Hepatocyte (in vitro differentiated cells): ENCODE measurements at regions not wholly inside any gene's neighbourhood (a gene's known extent, or its start where the extent isn't known, plus 50 kb on each side); places are given as distances from the start of the nearest gene placed in this dataset.

ENCODE experiments used
- DNase-seq: peaks from one replicate; pipeline ENCODE4 v3.0.0-alpha.2; 2016; ENCODE audit warnings: low spot score
- H2AFZ ChIP-seq: fragments of 200-600 bp; sonication (generic); 2 replicates; pipeline ENCODE4 v1.6.0; 2016; ENCODE audit warnings: antibody characterized with exemption, mild to moderate bottlenecking
- H3K27ac ChIP-seq: fragments of 200-600 bp; sonication (generic); 2 replicates; pipeline ENCODE4 v1.5.1; 2016; ENCODE audit warnings: mild to moderate bottlenecking
- H3K27me3 ChIP-seq: fragments of 200-600 bp; sonication (generic); 2 replicates; pipeline ENCODE4 v1.6.1; 2016
- H3K36me3 ChIP-seq: fragments of 200-600 bp; sonication (generic); replicated peaks from 2 replicates; pipeline ENCODE4 v1.5.1; 2016; ENCODE audit warnings: low read depth; ENCODE audit not compliant: insufficient read depth
- H3K4me1 ChIP-seq: fragments of 200-600 bp; sonication (generic); 2 replicates; pipeline ENCODE4 v1.5.1; 2016; ENCODE audit warnings: mild to moderate bottlenecking, moderate library complexity; ENCODE audit not compliant: insufficient read depth
- H3K4me2 ChIP-seq: fragments of 200-600 bp; sonication (generic); 2 replicates; pipeline ENCODE4 v1.6.0; 2016
- H3K4me3 ChIP-seq: fragments of 200-600 bp; sonication (generic); 2 replicates; pipeline ENCODE4 v1.5.1; 2016; ENCODE audit warnings: mild to moderate bottlenecking
- H3K79me2 ChIP-seq: fragments of 200-600 bp; sonication (generic); 2 replicates; pipeline ENCODE4 v1.6.0; 2017; ENCODE audit warnings: mild to moderate bottlenecking
- H3K9me2 ChIP-seq: fragments of 200-600 bp; sonication (generic); replicated peaks from 2 replicates; pipeline ENCODE4 v1.6.0; 2017; ENCODE audit warnings: mild to moderate bottlenecking; ENCODE audit not compliant: insufficient read depth
- H3K9me3 ChIP-seq: fragments of 200-600 bp; sonication (generic); 2 replicates; pipeline ENCODE4 v1.5.1; 2016; ENCODE audit warnings: low read depth, mild to moderate bottlenecking
- H4K20me1 ChIP-seq: fragments of 200-600 bp; sonication (generic); 2 replicates; pipeline ENCODE4 v1.6.0; 2016; ENCODE audit warnings: mild to moderate bottlenecking; ENCODE audit not compliant: insufficient read depth, poor library complexity, severe bottlenecking
- EZH2 ChIP-seq: fragments of 200-600 bp; sonication (generic); IDR thresholded peaks from 2 replicates; pipeline ENCODE4 v1.6.1; 2016; ENCODE audit warnings: antibody characterized with exemption, mild to moderate bottlenecking, borderline replicate concordance
- EZH2phosphoT487 ChIP-seq: fragments of 200-600 bp; sonication (generic); IDR thresholded peaks from one replicate; pipeline ENCODE4 v1.6.1; 2018; ENCODE audit warnings: antibody characterized with exemption, mild to moderate bottlenecking, low read depth, moderate library complexity; ENCODE audit not compliant: unreplicated experiment, severe bottlenecking
- WGBS: methylation state at CpG from one replicate; pipeline ENCODE4 v1.1.6; 2016; ENCODE audit warnings: low lambda C conversion rate; ENCODE audit errors: missing lambda C conversion rate; 5-methylcytosine and 5-hydroxymethylcytosine counted together
- TF ChIP-seq, protein P1 (sequence below): fragments of 200-600 bp; sonication (generic); IDR thresholded peaks from 2 replicates; pipeline ENCODE4 v1.5.1; 2016; ENCODE audit warnings: antibody characterized with exemption, mild to moderate bottlenecking; ENCODE audit not compliant: poor library complexity

DNA sequence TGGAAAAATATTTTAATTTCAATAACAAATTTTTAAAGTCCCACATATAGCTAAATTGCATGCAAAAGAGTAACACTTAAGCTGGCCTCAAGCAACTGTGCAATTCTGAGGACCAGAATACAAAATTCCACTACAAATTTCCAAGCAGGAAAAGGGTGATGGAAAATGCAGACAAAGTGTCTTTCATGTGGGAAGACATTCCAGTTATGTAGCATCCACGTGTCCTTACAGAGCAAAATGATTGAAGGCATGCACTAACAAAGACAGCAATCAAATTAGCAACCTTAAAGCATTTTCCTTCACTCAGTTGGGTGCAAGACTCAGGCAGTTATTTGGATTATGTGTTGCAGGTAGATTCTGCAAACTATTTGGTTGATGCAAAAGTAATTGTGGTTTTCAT, 203.7 kb downstream of the HERPUD2 start:
- no peak overlapping the region for H2AFZ ChIP-seq
- no peaks in the 10 kb centered on the region for H3K27me3 ChIP-seq
- no peak overlapping the region for H3K27ac ChIP-seq
- H3K9me2 ChIP-seq = no peaks in the 10 kb centered on the region
- no peak for DNase-seq
- no peak overlapping the region for H3K4me2 ChIP-seq
- no peaks in the 10 kb centered on the region for H4K20me1 ChIP-seq
- no peaks in the 10 kb centered on the region for H3K9me3 ChIP-seq
- no peaks in the 10 kb centered on the region for H3K36me3 ChIP-seq
- no peak for TF ChIP-seq EZH2phosphoT487
- TF ChIP-seq EZH2 = no peak
- TF ChIP-seq, protein P1, sequence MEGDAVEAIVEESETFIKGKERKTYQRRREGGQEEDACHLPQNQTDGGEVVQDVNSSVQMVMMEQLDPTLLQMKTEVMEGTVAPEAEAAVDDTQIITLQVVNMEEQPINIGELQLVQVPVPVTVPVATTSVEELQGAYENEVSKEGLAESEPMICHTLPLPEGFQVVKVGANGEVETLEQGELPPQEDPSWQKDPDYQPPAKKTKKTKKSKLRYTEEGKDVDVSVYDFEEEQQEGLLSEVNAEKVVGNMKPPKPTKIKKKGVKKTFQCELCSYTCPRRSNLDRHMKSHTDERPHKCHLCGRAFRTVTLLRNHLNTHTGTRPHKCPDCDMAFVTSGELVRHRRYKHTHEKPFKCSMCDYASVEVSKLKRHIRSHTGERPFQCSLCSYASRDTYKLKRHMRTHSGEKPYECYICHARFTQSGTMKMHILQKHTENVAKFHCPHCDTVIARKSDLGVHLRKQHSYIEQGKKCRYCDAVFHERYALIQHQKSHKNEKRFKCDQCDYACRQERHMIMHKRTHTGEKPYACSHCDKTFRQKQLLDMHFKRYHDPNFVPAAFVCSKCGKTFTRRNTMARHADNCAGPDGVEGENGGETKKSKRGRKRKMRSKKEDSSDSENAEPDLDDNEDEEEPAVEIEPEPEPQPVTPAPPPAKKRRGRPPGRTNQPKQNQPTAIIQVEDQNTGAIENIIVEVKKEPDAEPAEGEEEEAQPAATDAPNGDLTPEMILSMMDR = no peak
- 74% methylated on average over 1 of the region's 1 CpG for WGBS
- no peaks in the 10 kb centered on the region for H3K79me2 ChIP-seq
- no peak overlapping the region for H3K4me3 ChIP-seq
- no peaks in the 10 kb centered on the region for H3K4me1 ChIP-seq

GRCh38 chr7:35487841-35488240, 207.1 kb downstream of the HERPUD2 start:
- Histone ChIP-seq H3K27me3 (no peaks in the 10 kb centered on the region), H3K4me1 (no peaks in the 10 kb centered on the region), H3K79me2 (no peaks in the 10 kb centered on the region), H3K27ac (no peak overlapping the region), H3K4me3 (no peak overlapping the region), H3K9me3 (no peaks in the 10 kb centered on the region), H4K20me1 (no peaks in the 10 kb centered on the region), H3K36me3 (no peaks in the 10 kb centered on the region), H2AFZ (no peak overlapping the region), H3K4me2 (no peak overlapping the region), H3K9me2 (no peaks in the 10 kb centered on the region)
- TF ChIP-seq, protein P1 = no peak
- no peak for TF ChIP-seq EZH2
- no peak for TF ChIP-seq EZH2phosphoT487
- WGBS = 94% methylated on average over 2 of the region's 2 CpGs
- DNase-seq = no peak

DNA sequence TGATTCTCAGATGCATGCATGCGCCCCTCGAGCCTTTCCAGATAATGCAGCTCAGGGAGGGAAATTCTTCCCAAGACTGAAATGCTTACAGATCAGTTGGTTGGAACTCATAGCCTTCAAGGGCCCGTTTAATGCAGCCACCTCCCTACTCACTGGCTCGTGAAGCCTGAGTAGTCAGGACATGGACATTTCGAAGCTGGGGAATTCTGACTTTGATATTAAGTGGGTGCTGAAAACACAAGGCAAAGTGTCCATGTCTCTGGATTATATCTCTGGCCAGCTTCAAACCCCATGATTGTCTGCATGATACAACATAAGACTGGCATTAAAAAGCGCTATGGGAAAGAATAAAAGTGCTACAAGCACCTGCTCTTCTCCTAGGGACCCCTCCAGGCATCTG, 207.5 kb downstream of the HERPUD2 start:
- no peak for TF ChIP-seq EZH2
- TF ChIP-seq EZH2phosphoT487 = no peak
- TF ChIP-seq, protein P1 = no peak
- Histone ChIP-seq H3K36me3 (no peaks in the 10 kb centered on the region), H3K79me2 (no peaks in the 10 kb centered on the region), H3K4me3 (no peak overlapping the region), H3K27ac (no peak overlapping the region), H4K20me1 (no peaks in the 10 kb centered on the region), H3K9me3 (no peaks in the 10 kb centered on the region), H2AFZ (no peak overlapping the region), H3K4me1 (no peaks in the 10 kb centered on the region), H3K27me3 (no peaks in the 10 kb centered on the region), H3K9me2 (no peaks in the 10 kb centered on the region), H3K4me2 (no peak overlapping the region)
- no peak for DNase-seq
- WGBS = 77% methylated on average over 6 of the region's 6 CpGs

DNA sequence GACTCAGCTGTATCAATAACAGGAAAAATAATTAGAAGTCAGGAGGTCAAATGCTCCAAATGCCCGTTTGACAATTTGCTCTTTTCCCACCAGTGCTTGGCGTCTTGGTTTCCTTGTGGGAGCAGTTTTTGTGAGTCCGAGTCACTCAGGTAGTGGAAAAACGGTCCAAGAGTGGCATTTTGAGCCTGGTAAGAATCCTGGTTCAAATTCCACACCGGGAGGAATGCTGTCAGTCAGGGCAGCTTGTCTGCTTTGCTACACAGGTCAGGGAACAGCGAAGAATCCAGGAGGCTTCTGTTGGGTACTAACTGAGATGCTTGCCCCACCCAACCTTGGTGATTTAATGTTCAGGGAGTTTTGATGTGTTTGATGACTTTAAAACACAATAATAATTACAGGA, 209.5 kb downstream of the HERPUD2 start:
- WGBS = 54% methylated on average over 6 of the region's 6 CpGs
- H3K79me2 ChIP-seq = no peaks in the 10 kb centered on the region
- no peak overlapping the region for H3K4me2 ChIP-seq
- H3K9me3 ChIP-seq = no peaks in the 10 kb centered on the region
- no peak overlapping the region for H3K27ac ChIP-seq
- no peaks in the 10 kb centered on the region for H3K4me1 ChIP-seq
- no peaks in the 10 kb centered on the region for H4K20me1 ChIP-seq
- no peak for DNase-seq
- TF ChIP-seq EZH2 (no peak), EZH2phosphoT487 (no peak)
- TF ChIP-seq, protein P1 = no peak
- no peaks in the 10 kb centered on the region for H3K36me3 ChIP-seq
- H3K27me3 ChIP-seq = no peaks in the 10 kb centered on the region
- H2AFZ ChIP-seq = no peak overlapping the region
- no peaks in the 10 kb centered on the region for H3K9me2 ChIP-seq
- no peak overlapping the region for H3K4me3 ChIP-seq
